ENCODE measurements at regions not wholly inside any gene's neighbourhood (a gene's known extent, or its start where the extent isn't known, plus 50 kb on each side); places are given as distances from the start of the nearest gene placed in this dataset.

- TF ChIP-seq PRDM1 (tag by site-specific recombination; IDR thresholded peaks at IDR 0.05): no peak
- TF ChIP-seq ZNF658 (tag by site-specific recombination; IDR thresholded peaks at IDR 0.05): no peak
- TF ChIP-seq ZNF148 (tag by site-specific recombination; IDR thresholded peaks at IDR 0.05; ENCODE audit: borderline replicate concordance): no peak
- no peak for TF ChIP-seq ZNF747 (tag by site-specific recombination; IDR thresholded peaks at IDR 0.05)
- TF ChIP-seq ZNF555 (tag by site-specific recombination; conservative IDR thresholded peaks at IDR 0.05): no peak
- no peak for TF ChIP-seq ZNF175 (tag by site-specific recombination; IDR thresholded peaks at IDR 0.05)
- no peak for TF ChIP-seq FEZF1 (tag by site-specific recombination; IDR thresholded peaks at IDR 0.05)
- TF ChIP-seq ZNF132 (tag by site-specific recombination; IDR thresholded peaks at IDR 0.05; ENCODE audit: borderline replicate concordance): no peak
- no peak for TF ChIP-seq ZBTB20 (tag by site-specific recombination; IDR thresholded peaks at IDR 0.05)
These were observed 69.6 kb upstream of the TEAD1 start (continued) for GRCh38 chr11:12604557-12605153.

GRCh38 chr11:12606597-12606996 lies 67.6 kb upstream of the TEAD1 start:
- Histone ChIP-seq H3K27ac (ENCODE audit: extremely low read depth, low read depth, low read length) (no peak overlapping the region), H3K36me3 (ENCODE audit: control insufficient read depth in 2 of 2, insufficient read depth in 1 of 2, low read length in 2 of 2) (no peaks in the 10 kb centered on the region), H3K9me3 (ENCODE audit: control insufficient read depth, insufficient read depth, low read depth, low read length) (no peaks in the 10 kb centered on the region), H3K4me3 (ENCODE audit: low read depth, low read length) (no peak overlapping the region), H3K4me1 (ENCODE audit: control insufficient read depth, insufficient read depth, low read length) (no peaks in the 10 kb centered on the region; the same call in 1 of the 2 replicates)
- POLR2A ChIA-PET: no interaction called here
- CTCF ChIA-PET: interaction anchor here (0.6 to 0.7 kb wide), 3 partner anchors 177 to 558 kb away, joined by 3 to 4 read pairs (median 3); no protein-coding TSS in a partner anchor
- TF ChIP-seq ZNF791 (tag by site-specific recombination; IDR thresholded peaks at IDR 0.05) (no peak), ZNF629 (tag by site-specific recombination; IDR thresholded peaks at IDR 0.05) (no peak), ZNF510 (tag by site-specific recombination; IDR thresholded peaks at IDR 0.05; ENCODE audit: insufficient replicate concordance) (no peak), ZNF112 (tag by site-specific recombination; IDR thresholded peaks at IDR 0.05) (no peak), ZNF585B (tag by site-specific recombination; IDR thresholded peaks at IDR 0.05) (no peak), ZNF23 (tag by site-specific recombination; IDR thresholded peaks at IDR 0.05; ENCODE audit: borderline replicate concordance) (no peak), ZBTB7A (tag by site-specific recombination; IDR thresholded peaks at IDR 0.05; ENCODE audit: low read depth) (no peak), ZNF670 (tag by site-specific recombination; IDR thresholded peaks at IDR 0.05; ENCODE audit: low read depth) (no peak), ZNF561 (tag by site-specific recombination; IDR thresholded peaks at IDR 0.05; ENCODE audit: borderline replicate concordance) (no peak), TCF7L2 (IDR thresholded peaks at IDR 0.05; ENCODE audit: borderline replicate concordance, low read depth, low read length) (no peak), ZNF626 (tag by site-specific recombination; IDR thresholded peaks at IDR 0.05) (no peak), ZNF548 (tag by site-specific recombination; IDR thresholded peaks at IDR 0.05) (no peak), PRDM10 (tag by site-specific recombination; IDR thresholded peaks at IDR 0.05) (no peak), PRDM6 (tag by site-specific recombination; IDR thresholded peaks at IDR 0.05) (no peak), ZNF366 (tag by site-specific recombination; conservative IDR thresholded peaks at IDR 0.05) (no peak)

All from HEK293 (cell line).